ENCODE measurements at regions not wholly inside any gene's neighbourhood (a gene's known extent, or its start where the extent isn't known, plus 50 kb on each side); places are given as distances from the start of the nearest gene placed in this dataset.
"Not testable (repeated sequence)": the region's sequence is repeated elsewhere in the genome, so short reads cannot be mapped to it uniquely, and the experiment has no call there.

DNA sequence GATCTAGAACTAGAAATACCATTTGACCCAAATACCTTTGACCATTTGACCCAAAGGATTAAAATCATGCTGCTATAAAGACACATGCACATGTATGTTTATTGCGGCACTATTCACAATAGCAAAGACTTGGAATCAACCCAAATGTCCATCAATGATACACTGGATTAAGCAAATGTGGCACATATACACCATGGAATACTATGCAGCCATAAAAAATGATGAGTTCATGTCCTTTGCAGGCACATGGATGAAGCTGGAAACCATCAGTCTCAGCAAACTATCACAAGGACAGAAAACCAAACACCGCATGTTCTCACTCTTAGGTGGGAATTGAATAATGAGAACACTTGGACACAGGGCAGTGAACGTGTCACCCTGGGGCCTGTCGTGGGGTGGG lies 87.9 kb upstream of the MEGF10 start:
- TF ChIP-seq, protein P1, sequence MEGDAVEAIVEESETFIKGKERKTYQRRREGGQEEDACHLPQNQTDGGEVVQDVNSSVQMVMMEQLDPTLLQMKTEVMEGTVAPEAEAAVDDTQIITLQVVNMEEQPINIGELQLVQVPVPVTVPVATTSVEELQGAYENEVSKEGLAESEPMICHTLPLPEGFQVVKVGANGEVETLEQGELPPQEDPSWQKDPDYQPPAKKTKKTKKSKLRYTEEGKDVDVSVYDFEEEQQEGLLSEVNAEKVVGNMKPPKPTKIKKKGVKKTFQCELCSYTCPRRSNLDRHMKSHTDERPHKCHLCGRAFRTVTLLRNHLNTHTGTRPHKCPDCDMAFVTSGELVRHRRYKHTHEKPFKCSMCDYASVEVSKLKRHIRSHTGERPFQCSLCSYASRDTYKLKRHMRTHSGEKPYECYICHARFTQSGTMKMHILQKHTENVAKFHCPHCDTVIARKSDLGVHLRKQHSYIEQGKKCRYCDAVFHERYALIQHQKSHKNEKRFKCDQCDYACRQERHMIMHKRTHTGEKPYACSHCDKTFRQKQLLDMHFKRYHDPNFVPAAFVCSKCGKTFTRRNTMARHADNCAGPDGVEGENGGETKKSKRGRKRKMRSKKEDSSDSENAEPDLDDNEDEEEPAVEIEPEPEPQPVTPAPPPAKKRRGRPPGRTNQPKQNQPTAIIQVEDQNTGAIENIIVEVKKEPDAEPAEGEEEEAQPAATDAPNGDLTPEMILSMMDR (IDR thresholded peaks at IDR 0.05) = not testable (repeated sequence)
- not testable (repeated sequence) for TF ChIP-seq POLR2AphosphoS5 (IDR thresholded peaks at IDR 0.05)

Data from transverse colon (tissue), 4 donors.